GDM1 (cell line): ENCODE measurements at regions not wholly inside any gene's neighbourhood (a gene's known extent, or its start where the extent isn't known, plus 50 kb on each side); places are given as distances from the start of the nearest gene placed in this dataset.

Source experiments
- DNase-seq: peaks from one replicate; lab custom pipeline; 2025; lab: John Stamatoyannopoulos, UW

DNA sequence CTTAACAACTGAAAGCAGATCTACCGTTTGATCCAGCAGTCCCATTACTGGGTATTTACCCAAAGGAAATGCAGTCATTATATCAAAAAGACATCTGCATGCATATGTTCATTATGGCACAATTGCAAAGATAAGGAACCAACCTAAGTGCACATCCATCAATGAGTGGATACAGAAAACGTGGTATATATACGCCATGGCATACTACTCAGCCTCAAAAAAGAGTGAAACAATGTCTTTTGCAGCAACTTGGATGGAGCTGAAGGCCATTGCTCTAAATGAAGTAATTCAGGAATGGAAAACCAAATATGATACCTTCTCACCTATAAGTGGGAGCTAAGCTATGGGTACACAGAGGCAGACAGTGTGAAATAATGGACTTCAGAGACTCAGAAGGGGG, 169.3 kb downstream of the ZBTB18 start:
- no peak for DNase-seq

DNA sequence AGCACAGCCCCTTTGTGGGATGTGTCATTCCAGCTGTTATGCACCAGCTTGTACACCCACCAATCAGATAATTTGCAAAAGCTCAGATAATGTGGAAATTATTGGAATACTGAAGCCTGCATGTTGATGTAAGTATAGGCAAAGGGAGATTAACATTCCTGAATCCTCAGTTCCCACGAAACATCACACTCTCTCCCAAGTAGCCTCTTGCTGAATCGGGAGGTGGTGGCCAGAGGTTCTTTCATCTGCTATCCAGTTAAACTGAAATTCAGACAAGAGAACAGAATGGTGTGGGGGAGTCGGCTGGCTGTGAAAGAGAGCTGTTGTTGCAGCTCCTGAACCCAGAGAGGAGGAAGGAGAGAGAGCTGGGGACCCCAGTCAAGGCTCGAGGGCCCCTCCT, 170.9 kb downstream of the ZBTB18 start:
- no peak for DNase-seq

DNA sequence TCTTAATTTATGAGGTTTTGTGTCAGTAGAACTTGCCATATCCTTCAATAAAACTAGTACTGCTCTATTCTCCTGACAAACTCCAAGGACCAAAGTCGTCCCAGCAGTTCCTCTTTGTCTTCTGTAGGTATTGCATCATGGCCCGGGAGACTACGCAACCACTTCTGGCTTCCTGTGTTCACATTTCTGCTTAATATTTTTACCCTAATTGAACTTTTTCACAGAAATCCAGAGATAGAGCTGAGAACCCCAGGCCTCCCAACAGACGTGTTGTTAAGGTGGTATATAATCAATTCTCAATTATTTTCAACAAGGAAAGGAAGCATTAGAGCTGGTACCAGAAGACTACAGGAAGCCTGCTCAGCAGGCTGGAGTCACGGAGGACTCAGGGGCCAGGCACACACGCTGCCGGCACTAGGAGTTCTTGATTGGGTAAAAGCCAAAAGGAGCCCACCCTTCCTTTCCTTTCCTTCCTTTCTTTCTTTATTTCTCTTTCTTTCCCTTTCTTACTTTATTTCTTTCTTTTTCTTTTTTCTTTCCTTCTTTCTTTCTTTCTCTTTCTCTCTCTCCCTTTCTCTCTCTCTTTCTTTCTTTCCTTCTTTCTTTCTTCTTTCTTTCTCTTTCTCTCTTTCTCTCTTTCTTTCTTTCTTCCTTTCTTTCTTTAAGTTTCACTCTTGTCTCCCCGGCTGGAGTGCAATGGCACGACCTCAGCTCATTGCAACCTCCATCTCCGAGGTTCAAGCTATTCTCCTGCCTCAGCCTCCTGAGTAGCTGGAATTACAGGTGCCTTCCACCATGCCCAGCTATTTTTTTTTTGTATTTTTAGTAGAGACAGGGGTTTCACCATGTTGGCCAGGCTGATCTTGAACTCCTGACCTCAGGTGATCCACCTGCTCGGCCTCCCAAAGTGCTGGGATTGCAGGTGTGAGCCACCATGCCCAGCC, 173.7 kb downstream of the ZBTB18 start:
- DNase-seq = peak; percentile 64

DNA sequence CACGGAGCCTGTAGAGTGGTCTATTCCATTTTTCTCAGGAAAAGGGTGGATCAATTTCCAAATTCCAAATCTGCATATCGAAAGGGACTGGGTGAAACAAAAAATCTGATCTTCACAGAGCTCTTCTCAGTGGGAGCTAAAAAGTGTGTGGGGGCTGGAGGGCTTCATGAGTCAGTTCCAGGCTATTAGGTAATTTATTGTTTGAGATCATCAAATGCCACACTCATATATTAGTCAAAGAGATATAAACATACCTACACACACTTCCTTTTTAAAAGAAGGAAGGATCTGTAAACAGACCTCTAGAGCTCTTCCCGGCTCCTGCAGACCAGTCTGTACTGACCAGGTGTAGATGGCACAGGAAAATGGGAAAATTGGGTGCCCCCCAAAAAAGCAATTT, 175.4 kb downstream of the ZBTB18 start:
- no peak for DNase-seq

DNA sequence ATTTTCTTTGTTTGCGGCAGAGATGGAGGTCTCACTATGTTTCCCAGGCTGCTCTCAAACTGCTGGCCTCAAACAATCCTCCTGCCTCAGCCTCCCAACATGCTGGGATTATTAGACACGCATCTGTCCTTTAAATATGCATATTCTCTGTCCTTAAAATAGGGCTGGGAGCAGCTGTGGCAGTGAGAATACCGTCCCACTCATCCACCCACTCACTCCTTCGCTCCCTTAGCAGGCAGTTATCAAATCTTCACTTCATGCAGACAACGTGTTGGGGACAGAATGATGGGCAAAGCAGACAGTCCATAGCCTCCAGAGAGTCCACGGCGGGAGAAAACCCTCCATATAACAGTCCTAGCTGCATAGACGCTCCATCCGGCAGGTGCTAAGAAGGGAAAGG, 179.4 kb downstream of the ZBTB18 start:
- DNase-seq = no peak

DNA sequence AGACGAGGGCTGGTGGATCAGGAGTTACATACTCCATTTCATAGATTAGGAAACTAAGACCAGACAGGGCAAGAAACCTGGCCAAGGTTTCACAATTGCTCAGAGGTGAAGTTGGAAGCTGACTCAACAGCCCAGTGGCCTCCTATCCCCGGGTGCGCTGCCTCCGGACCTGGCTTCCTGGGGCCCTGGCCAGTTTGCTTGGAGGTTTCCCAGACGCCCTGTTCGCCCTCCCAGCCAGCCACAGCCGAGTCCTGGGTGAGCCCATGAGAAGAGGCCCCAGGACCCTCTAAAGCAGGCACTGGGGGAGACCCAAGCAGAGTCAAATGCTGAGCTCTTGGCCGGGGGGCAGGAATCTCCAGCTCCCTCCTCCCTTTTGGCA, 180.1 kb downstream of the ZBTB18 start:
- no peak for DNase-seq

DNA sequence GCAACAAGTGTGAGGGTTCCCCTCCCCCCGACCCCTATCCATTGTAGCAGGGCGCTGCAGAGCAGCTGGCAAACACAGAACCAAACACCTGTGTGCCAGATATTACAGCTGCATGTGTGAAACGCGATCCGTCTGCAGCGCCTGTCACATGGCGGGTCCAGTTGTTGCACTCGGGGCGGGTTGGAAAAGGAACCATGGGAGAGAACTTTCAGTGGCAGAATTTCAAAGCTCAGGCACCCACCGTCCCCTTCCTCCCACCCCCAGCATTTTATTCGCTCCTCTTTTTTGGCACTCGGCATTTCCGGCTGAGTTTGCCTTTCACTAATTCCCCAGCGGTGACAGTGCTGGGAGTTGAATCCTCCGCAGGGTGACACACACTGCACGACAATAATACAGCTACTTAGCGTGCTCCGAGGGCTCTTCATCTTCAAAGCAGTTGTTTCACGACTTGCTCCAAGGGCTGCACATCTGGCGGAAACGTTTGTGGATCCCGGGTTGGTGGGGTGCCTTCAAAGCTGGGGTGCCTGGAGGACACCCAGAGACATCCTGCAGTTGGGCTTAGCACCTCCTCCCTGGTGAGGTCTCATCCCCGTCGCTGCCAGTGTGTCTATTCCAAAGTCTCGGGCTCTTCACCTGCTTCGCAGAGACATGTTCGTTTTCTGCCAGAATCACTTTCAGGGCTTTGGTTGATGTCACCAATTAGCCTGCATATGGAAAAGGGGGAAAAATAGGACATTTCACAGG, 180.7 kb downstream of the ZBTB18 start:
- DNase-seq = no peak

DNA sequence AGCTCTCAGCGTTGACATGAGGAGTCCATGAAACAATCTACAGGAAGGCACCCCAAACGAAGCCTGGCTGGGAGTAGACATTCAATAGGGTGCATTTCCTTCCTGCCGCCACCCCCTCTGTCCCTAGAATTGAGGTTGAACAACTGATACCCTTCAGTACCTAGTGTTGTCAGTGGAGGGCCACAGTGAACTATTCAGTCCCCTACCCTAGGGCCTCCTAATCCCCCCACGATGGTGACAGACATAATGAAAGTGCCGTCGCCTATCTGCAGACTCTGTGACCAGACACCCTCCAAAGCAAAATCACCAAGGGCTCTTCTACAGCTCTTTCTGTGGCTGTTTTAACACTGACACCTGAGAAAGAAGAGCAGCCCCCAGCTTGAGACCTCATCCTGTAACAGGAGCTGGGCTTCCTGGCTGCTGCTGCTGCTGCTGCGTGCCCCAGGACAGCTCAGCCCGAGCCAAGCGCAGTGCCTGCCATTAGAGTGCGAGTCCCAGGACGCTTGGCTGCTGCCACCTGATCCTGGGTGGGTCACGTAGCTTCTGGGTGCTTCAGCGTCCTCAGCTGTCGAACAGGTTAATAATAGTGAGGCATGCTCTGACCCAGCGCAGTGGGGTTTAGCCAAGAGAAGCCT, 183.0 kb downstream of the ZBTB18 start:
- no peak for DNase-seq

DNA sequence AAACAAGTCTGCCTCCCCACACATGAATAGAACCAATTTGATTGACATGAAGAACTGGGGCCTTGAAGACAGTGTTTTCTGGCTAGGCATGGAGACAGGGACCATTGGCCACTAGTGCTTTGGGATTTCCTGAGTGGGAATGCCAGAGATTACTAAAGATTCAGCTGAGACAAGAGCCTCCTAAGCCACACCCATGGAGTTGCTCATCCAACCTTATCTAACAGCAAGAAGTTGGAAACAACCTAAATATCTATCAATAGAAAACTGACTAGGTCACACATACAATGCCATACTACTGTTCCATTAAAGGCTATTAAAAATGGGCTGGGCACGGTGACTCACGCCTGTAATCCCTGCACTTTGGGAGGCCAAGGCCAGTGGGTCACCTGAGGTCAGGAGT, 184.1 kb downstream of the ZBTB18 start:
- no peak for DNase-seq

DNA sequence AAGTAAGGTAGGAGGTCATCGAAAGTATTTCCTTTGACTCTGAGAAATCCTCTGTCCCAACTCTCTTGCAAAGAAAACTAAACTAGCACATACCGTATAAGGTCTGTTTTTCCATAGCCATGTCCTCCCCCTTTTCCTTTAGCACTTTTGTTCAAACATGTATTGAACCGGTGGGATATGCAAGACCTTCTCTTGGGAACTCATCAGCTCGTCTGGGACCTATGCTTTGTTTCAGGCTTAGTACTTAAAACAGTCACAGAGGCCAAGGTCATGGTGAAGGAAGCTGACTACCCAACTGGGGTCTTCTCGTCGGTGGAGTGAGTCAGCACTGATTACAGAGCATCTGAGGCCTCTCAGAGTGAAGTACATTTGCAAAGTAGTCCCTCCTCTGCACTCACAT, 185.0 kb downstream of the ZBTB18 start:
- DNase-seq = no peak

DNA sequence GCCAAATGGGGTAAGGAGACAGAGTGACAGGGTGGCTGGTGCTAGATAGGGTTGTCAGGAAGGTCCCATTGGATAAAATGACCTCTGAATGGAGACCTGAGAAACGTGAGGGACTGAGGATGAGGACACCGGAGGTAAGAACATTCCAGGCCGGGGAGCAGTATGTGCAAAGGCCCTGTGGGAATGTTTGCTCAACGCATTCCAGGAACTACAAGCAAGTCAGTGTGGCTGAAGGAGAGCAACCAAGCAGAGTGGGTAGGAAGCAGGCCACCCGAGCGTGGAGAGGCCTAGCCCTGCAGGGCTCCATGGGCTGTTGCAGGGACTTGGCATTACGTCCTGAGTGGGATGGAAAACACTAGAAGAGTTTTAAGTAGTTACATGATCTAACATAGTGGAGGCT, 185.6 kb downstream of the ZBTB18 start:
- no peak for DNase-seq

DNA sequence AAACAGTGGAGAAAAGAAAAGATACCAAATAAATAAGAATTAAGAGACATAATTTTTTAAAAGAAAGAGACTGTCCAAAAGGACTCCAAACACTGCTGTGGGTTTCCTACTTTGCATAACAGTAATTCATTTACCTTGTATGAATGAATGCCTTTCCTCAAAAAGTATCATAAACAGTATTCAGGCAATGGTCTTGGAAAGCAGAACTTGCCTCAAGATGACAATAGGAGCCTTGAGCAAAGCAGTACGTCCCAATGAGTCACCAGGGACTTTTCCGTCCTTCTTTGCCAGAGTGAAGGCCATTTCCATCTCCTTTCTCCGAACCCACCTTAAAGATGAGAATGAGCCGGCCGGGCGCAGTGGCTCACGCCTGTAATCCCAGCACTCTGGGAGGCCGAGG, 186.4 kb downstream of the ZBTB18 start:
- no peak for DNase-seq

DNA sequence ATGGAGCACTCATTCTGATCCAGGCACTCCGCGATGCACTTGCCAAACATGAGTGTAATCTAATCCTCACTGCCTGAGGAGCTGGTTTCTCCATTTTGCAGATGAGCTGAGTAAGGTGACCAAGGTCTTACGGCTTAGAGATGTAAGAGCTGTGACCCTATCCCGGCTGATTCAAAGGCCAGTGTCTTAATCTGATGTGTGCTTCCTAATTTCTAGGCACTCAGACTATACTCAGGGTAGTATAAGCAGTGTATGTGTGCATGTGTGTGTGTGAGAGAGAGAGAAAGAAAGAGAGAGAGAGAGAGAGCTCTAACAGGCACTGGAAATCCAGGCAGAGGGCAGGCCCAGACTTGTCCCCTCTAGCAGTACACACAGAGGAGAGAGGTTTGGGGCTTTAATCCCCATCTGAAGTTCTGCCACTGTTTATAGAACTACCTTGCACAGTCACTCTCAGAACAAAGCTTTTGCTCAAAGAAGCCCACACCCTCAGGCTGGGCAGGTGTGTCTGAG, 188.2 kb downstream of the ZBTB18 start:
- DNase-seq = peak; percentile 42

DNA sequence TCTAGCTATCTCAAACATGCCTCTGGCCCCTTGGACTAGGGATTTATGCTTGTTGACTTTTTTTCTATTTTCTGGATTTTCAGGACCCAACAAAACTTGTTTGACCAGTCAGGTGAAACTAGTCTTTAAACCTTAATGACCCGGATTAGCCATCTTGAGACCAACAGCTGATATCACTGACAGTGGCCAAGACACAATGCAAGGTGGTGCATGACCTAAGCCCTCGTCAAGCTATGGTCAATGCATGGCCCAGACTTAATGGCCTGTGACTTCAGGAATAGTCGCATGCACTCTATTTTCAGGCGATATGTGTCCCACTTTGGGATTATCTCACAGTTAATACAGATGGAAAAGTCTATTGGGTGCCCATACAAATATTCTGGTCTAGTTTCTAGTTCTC, 190.4 kb downstream of the ZBTB18 start:
- no peak for DNase-seq

DNA sequence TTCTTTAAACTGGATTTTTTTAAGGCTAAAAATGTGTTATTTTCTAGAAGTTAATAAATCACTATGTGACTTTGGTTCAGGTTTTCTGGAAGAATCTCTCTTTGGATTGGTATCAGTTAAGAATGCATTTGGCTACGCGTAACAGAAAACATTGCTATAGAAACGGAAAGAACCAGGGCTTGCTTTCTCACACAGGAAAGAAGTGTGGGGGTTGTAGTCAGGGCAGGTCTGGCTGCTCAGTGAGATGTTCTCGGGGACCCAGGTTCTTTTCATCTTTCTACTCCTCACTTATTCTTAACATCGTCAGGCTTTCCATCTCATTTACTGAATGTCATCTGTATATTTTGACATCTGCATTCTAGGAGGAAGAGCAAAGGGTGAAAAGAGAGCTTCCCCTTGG, 191.4 kb downstream of the ZBTB18 start:
- no peak for DNase-seq

DNA sequence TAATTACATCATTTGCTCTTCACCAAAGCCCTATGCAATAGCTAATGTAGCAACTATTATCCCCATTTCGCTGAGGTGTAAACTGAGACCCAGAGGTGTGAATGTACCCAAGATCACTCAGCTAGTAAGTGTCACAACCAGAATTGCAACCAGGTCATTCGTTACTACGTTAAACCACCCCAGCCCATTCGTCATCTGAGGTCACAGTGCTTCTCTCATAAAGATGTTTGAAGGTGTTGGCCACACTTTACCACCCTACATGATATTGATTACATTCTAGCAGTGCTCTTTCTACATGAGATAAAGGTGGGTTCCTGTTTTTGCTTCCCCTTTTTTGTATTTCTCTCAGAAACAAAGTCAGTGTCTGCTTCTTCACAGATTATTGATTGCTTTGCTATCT, 195.3 kb downstream of the ZBTB18 start:
- DNase-seq = no peak

DNA sequence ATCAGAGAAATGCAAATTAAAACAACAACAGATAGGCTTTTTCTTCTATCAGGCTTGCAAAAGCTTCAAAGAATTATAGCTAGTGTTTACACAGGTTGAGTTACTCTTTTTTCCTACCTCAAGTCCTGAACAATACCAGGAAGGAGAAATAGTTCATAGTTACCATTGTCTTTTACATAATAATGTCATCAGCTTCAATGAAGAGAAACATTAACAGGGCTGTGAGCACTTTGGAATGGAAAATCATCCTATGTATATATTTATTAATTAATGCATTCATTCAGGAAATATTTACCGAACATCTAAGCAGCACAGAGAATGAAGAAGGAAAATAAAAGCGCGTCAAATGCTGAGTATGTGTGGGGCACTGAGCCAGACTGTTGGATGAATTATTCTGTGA, 197.3 kb downstream of the ZBTB18 start:
- DNase-seq = no peak

DNA sequence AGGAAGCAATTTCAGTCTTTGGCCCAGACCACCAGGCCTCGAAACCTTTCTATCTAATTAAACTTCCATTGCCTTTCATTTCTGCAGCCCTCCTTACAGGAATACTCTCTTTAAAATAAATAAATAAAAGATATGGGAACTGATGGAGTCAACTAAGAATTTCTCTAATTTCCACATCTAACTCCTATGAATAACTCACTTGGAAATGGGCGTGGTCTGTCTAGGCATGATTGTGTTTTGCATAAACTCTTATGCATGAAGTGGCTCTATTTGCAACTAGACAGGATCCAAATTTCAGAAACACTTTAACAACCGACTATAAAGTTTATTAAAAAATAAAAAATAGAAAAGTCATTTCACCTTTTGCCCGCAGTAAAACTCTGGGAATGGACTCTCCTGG, 199.5 kb downstream of the ADSS2 start:
- no peak for DNase-seq

DNA sequence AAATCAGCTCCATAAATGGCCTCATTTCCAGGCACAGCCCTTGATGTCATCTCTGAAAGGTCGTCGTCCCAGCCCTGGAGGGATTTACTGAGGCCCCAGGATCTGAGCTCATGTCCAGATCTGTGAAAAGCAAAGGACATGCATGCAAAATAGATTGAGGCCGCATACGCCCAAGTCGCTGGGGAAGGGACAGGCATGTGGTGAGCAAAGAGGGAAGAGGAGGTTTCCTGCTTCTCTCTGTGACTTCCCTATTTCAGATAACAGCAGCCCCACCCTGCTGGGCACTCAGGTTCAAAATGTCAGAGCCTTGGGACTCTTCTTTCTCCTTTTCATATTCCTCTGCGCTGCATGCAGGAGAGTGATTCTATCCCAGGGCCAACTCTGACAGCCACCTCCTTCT, 197.2 kb downstream of the ADSS2 start:
- DNase-seq = peak; percentile 91

DNA sequence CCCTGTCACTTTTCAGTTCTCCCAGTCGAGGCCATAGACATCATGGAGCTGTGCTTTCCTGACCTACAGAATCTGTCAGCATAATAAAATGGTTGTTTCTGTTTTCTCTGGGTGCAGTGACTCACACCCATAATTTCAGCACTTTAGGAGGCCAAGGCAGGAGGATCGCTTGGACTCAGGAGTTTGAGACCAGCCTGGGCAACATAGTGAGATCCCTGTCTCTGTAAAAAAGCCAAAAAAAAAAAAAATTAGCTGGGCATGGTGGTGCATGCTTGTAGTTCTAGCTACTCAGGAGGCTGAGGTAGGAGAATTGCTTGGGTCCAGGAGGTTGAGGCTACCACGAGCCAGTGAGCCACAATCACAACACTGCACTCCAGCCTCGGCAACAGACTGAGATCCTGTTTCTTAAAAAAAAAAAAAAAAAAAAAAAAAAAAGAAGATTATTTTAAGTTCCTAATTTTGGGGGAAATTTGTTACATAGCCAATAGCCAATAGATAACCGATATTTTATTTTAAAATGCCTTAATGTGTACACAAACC, 196.2 kb downstream of the ADSS2 start:
- no peak for DNase-seq

DNA sequence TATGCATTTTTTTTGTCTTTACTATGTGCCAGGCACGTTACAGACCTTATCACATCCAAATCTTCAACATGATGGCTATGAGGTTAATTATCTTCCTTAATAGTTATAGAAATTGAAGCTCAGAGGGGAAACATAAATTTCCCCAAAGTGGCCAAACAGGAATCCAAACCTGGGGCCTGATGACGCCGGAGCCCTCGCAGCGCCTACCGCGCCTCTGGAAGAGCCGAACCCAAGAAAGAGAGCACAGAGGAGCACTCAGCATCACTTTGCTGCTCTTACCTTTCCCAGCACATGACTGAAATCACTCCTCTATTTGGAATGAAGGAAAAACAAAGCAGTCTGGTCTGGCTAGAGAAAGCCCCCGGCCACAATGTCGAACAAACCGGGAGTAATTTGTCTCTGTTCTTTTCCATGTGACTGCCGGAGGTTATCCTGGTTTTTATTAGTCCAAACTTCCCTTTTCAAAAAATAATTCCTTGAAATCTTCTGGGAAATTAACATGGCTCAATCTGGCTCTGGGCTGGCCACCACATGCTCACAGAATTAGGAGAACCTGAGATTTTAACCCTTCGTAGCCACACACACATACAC, 195.5 kb downstream of the ADSS2 start:
- DNase-seq = no peak

DNA sequence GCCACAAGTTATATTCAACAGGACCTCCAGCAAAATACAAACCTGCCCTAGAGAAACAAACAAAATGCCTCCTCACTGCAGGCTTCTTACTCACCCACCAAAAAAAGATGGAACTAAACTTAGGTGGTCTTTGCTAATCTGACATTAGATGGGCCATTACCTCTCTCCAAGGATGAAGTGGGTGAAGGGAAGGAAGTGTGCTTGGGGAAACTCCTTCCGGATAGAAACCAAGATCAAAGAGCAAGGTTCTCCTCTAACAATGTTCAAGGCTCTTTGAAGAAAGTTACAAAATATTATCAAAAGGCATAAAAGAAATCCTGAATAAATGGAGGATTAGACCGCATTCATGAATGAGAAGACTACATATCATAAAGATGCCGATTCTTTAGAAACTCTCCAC, 187.5 kb downstream of the ADSS2 start:
- no peak for DNase-seq
